HG02885 (cell line): ENCODE measurements at regions not wholly inside any gene's neighbourhood (a gene's known extent, or its start where the extent isn't known, plus 50 kb on each side); places are given as distances from the start of the nearest gene placed in this dataset.

ENCODE experiments used
- ATAC-seq: cut with Tn5 transposase; IDR thresholded peaks from one replicate; pipeline ENCODE4 v1.9.1; 2021; ENCODE audit warnings: mild to moderate bottlenecking; ENCODE audit not compliant: unreplicated experiment, poor library complexity

DNA sequence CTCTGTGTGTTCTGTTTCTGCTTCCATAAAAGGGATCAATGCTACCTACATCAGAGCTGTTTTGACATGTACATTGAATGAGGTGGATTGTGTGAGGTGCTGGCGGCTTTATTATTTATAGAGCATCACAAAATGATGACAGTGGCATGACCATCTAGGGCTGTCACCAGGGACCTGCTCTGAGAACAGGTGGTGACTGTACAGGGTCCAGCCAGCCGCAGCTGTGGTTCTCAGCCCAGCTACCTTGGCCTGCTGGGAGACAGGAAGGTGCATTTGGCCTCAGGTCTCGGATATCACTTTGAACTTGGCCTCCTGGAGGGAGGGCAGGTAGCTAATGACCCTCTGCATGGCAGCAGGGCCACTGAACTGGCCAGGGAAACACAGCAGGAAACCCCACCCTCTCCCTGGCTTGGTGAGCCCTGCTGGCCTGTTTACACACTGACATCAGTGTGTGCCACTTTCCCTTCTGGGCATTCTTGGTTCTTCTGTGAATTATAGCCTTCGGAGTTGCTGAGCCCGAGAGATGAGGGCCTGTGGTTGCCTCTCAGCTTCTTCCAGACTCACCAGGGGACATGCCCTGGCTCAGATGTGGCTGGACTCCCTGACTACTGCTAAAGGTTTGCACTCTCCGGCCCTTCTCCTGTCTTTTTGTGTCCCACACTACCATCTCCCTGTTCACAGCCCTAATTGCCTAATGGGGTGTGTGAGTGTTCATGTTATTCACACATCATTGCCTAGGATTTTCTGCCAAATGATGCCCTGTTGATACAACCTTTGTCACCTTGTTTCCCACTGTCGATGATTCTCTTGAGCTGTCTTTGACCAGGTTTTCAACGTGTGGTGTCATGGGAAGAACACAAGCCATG lies 109.2 kb upstream of the RAB12 start:
- no peak for ATAC-seq

- ATAC-seq = no peak
Observed at GRCh38 chr18:8501044-8501443, 108.2 kb upstream of the RAB12 start.

GRCh38 chr18:8503248-8503647 lies 106.0 kb upstream of the RAB12 start:
- ATAC-seq = no peak

GRCh38 chr18:8504424-8504823 lies 104.8 kb upstream of the RAB12 start:
- no peak for ATAC-seq

DNA sequence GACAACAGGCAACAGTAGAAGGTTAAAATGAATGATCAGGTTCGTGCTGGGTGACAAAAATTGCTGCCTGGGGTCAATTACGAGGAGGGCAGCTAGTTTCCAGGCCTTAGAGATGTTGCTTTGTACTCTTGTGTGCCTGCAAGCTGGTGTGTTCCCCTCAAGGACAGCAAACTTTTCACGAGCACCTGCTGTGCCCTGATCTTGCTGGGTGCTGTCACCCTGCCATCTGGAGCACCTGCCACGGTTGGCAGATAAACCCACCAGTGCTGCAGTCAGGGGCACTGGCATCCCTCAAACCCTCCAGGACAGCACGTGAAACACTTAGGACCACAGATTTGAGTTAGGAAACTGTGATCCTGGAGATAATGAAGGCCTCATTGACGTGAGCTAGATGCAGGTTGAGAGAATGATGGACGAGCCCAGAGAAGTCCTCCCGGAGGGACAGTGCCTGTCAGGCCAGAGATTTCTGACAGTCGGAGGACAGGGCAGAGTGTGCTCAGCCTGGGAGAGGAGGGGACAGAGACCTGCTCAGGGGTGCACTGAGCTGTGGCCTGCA lies 104.3 kb upstream of the RAB12 start:
- ATAC-seq = no peak

- no peak for ATAC-seq
Observed at GRCh38 chr18:8506251-8507049, 102.8 kb upstream of the RAB12 start.

DNA sequence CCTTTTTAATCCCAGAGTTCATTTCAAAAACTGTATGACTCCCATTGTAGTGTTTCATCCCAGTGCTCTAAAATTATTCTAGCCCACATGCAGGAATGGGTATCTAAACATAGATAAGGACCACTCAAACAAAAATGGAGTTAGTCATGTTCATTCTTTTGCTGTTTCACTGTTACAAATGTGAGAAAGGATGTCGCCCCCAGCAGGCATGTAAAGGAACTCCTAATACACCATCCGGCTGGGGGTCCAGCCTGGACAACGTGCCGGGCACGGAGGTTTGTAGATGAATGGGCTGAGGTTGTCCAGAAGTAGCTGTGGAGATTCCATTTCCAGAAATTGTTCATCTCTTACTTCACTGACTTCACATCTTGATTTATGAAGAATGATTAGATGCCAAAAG lies 101.9 kb upstream of the RAB12 start:
- no peak for ATAC-seq

DNA sequence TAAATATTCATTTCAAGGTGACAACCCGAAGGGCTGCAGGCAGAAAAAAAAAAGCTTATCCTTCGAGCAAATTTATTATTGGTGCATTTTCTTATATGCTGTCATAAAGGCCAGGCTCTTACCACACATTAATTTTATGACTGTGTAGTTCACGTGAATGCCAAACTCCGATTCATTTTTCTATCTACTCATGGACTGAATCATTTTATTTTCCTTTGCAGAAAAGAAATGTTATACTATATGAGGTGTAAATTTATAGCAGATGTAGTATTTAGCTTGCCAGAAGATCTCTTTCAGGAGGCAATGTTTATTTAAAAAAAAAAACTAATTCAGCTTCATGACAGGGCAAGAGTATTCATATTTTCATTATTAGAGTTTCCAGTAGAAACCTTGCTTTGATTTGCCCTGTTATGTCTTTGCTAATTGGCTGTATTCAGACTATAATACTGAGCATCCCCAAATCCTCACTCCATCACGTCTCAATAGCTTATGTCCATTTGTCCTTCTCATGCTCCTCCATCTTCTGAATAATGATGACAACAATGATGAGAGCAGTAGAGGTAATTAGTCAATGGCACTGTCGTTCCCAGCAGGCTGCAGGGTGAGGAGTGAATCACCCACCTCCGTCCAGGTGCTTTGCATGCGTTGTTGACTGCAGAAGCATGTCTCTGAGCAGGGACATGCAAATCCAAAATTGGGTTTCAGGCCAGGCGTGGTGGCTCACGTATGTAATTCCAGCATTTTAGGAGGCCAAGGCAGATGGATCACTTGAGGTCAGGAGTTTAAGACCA lies 101.1 kb upstream of the RAB12 start:
- ATAC-seq = no peak

DNA sequence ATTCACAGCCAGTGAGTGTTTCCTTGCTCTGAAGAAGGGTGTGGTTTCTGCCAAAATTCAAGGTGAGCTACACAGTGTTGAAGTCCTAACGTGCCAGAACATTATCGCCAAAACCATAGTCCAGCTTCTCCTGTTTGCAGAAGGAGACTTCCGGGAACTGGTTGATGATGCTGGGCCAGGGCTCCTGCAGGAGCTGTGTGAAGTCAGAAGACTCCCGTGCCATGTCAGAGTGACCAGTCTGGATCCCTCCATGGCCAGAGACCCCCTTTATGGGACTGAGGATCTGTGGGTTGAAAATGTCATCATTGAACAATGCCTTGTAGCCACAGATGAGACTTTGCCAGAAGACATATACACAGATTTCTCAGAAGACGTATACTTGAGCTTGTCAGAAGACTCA lies 96.0 kb upstream of the RAB12 start:
- no peak for ATAC-seq

- ATAC-seq = no peak
Observed at GRCh38 chr18:8514409-8514808, 94.8 kb upstream of the RAB12 start.

- no peak for ATAC-seq
Observed at GRCh38 chr18:8515142-8515865, 93.9 kb upstream of the RAB12 start.

GRCh38 chr18:8516371-8517250 lies 92.6 kb upstream of the RAB12 start:
- ATAC-seq = no peak

GRCh38 chr18:8517276-8517675 lies 92.0 kb upstream of the RAB12 start:
- no peak for ATAC-seq

- ATAC-seq = no peak
Observed at GRCh38 chr18:8519102-8519501, 90.1 kb upstream of the RAB12 start.

GRCh38 chr18:8520266-8520665 lies 89.0 kb upstream of the RAB12 start:
- ATAC-seq = no peak

- ATAC-seq = no peak
Observed at GRCh38 chr18:8522756-8523155, 86.5 kb upstream of the RAB12 start.

DNA sequence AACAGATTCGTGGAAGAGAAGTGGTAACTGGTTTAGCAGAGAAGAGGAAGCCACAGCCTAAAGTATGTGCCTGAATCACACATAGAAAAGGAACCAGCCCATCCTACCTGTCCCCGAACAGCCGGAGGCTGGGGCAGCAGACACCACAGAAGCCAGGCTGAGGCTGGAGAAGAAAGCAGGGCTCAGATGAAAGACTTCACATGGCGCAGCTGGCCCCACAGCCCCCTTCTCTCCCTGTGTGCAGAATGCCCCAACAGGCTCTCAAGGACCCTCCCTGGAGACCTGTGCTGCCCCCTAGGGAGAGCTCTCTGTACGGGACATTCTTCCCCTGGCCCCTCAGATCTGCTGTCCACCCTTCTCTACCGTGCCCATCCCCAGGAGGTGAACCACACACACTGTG lies 83.5 kb upstream of the RAB12 start:
- no peak for ATAC-seq

DNA sequence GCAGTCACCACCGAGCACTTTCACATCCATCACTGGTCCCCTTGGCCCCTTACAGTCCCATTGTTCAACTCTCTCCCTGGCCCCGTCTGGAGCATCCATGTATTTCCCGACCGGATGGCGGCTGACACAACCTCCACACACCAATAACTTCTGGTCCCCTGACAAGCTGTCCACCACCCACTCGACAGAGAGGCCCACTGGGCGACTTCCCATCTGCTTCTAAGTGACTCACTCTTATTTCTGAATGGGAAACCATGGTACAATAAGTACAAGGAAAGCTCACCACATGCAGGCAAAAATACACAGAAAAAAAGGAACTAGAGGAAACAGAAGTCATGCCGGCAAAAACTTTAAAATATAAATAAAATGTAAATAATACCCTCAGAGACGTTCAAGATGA lies 82.9 kb upstream of the RAB12 start:
- ATAC-seq = no peak

GRCh38 chr18:8529609-8530008 lies 79.6 kb upstream of the RAB12 start:
- no peak for ATAC-seq
